HG03457 (cell line): ENCODE measurements at regions not wholly inside any gene's neighbourhood (a gene's known extent, or its start where the extent isn't known, plus 50 kb on each side); places are given as distances from the start of the nearest gene placed in this dataset.
"Not testable (repeated sequence)": the region's sequence is repeated elsewhere in the genome, so short reads cannot be mapped to it uniquely, and the experiment has no call there.

Experiments used
- ATAC-seq: cut with Tn5 transposase; IDR thresholded peaks from one replicate; pipeline ENCODE4 v1.9.1; 2021; ENCODE audit warnings: moderate number of reproducible peaks; ENCODE audit not compliant: unreplicated experiment

GRCh38 chr4:19539201-19539600 is 712.5 kb upstream of the SLIT2 start:
- no peak for ATAC-seq

- ATAC-seq: no peak
Measured at GRCh38 chr4:19534159-19534558, 717.5 kb upstream of the SLIT2 start.

GRCh38 chr4:19531906-19532848 is 719.5 kb upstream of the SLIT2 start:
- no peak for ATAC-seq

DNA sequence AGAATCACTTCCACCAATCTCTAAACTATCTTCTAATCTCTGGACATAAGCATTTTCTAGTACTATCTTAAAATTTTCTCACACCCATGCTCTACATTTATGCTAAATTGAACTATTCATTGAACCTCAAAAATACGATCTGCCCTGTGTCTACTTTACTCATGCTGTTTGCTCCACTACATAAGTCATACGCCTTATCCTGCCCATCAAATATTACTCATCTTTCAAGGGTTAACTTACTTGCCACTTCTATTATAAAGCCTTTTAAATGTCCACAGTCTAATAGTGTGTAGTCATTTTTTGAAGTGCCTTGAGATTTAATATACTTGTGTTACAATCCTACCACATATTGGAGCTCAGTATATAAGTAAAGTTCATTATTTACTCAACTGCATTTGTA is 727.7 kb upstream of the SLIT2 start:
- no peak for ATAC-seq

DNA sequence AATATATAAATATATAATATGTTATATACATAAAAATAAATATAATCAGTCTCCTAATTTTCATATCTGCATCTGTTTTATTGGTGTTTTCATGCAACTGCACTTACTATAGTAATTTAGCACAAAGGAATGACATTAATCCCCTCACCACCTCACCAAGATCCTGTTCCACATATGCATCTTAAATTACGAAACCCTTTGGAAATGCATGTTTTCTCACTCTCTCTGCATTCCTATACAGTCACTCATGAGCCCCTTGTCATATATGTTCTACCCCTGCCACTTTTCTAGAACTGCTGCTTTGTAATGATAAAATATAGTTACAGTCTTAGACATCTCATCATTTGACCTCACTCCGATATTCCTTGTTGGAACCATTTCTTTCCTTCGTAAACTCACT is 728.7 kb upstream of the SLIT2 start:
- no peak for ATAC-seq

GRCh38 chr4:19520939-19521520 is 730.7 kb upstream of the SLIT2 start:
- no peak for ATAC-seq

- ATAC-seq: no peak
Measured at GRCh38 chr4:19514276-19515070, 737.2 kb upstream of the SLIT2 start.

DNA sequence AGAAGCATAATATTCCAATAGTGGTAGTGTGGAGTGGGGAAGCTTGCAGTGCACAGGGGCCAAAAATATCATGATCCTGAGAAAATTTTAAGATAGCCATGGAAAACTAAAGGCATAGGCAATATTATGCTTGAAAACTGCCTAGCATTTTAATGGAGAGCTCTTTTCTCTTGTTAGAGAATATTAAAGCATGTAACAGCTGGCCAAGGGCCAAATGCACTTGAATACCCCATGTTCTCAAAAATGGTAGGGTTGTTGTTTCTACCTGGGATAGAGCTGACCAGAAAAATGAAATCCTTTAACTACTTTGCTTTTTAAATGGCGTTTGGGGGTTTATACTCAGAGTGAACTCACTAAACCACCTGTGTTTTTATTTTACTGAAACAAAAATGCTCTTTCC is 739.6 kb upstream of the SLIT2 start:
- no peak for ATAC-seq

- ATAC-seq: no peak
Measured at GRCh38 chr4:19510993-19511392, 740.7 kb upstream of the SLIT2 start.

GRCh38 chr4:19508442-19508841 is 743.3 kb upstream of the SLIT2 start:
- ATAC-seq: no peak

GRCh38 chr4:19497705-19498104 is 754.0 kb upstream of the SLIT2 start:
- ATAC-seq: no peak

- no peak for ATAC-seq
Measured at GRCh38 chr4:19496756-19497155, 754.9 kb upstream of the SLIT2 start.

- ATAC-seq: no peak
Measured at GRCh38 chr4:19494961-19495360, 756.7 kb upstream of the SLIT2 start.

- ATAC-seq: no peak
Measured at GRCh38 chr4:19492606-19493005, 759.1 kb upstream of the SLIT2 start.

DNA sequence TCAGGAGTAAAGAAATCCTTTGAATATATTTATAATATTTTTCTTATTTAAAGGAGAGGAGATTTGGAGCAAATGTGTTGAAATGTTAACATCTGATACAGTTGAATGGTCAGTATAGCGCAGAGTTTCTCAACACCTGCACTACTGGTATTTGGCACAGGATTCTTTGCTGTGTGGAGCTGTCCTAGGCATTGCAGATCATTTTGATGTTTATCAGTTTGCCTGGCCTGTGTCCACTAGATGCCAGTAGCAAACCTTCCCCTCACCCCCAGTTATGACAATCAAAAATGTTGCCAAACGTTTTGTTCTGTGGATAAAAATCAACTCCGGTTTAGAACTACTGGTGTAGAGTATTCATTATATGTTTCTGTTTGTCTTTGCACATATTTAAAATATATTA is 765.3 kb upstream of the SLIT2 start:
- ATAC-seq: no peak

GRCh38 chr4:19478791-19479190 is 772.9 kb upstream of the SLIT2 start:
- no peak for ATAC-seq

DNA sequence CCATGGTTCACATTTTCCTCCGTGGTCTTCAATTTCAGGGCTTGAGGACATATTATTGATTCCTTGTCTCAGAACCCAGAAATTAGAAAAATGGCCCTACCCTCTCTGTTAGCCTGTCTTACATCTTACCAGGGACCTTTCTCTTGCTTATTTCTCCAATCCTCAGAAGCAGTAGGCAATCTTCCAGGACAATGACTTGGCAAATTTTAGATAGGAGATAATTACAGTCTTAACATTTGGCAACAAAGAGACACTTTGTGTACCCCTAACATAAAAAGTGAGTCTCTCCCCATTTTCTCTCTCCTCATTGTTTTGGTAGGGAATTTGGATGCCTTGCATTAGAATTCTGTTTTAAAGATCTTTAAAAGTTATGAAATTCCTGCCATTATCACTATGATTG is 778.1 kb upstream of the SLIT2 start:
- no peak for ATAC-seq

DNA sequence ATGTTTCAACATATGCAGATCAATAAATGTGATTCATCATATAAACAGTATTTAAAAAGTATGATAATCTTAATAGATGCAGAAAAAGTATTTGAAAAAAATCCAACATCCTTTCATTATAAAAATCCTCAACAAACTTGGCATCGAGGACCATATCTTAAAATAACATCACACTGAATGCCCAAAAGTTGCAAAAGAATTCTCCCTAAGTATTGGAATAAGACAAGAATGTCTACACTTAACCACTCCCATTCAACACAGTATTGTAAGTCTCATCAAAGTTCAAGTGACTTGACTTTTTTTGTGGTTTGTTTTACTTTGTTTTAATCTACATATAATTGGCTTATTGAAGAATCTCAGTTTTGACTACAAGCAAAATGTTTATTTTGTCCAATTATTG is 779.0 kb upstream of the SLIT2 start:
- no peak for ATAC-seq

GRCh38 chr4:19470001-19470400 is 781.7 kb upstream of the SLIT2 start:
- not testable (repeated sequence) for ATAC-seq

GRCh38 chr4:19462117-19462516 is 789.6 kb upstream of the SLIT2 start:
- no peak for ATAC-seq

GRCh38 chr4:19455850-19456602 is 795.7 kb upstream of the SLIT2 start:
- ATAC-seq: no peak
